ENCODE measurements at regions not wholly inside any gene's neighbourhood (a gene's known extent, or its start where the extent isn't known, plus 50 kb on each side); places are given as distances from the start of the nearest gene placed in this dataset.

DNA sequence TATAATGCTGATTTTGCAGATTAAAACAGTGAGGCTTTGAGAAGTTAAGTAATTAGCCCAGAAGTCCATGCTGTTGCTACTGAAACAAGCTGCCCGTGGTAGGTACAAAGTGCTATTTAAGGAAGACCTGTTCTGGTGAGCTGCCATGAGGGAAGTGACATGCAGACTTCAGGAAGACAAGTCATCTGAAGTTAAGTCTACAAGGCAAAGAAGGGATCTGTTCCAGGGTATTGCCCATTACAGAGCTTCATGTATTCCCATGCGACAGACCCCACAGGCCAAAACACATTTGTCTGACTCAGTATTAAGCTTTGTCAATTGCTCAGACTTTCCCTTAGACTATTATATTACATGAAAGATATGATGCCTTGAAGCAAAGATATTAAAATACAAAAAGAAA, 520.8 kb downstream of the FBXO15 start:
- TF ChIP-seq ESRRA (IDR thresholded peaks at IDR 0.05; ENCODE audit: low read length) = no peak
- no peak for TF ChIP-seq JUND (IDR thresholded peaks at IDR 0.05; ENCODE audit: low read depth, low read length)
- no peak for TF ChIP-seq POLR2A (IDR thresholded peaks at IDR 0.05; ENCODE audit: low read depth, low read length)
- no peak for TF ChIP-seq CTCF (IDR thresholded peaks at IDR 0.05 in 2 of 3, conservative IDR thresholded peaks at IDR 0.05 in 1 of 3; ENCODE audit: control insufficient read depth in 2 of 3, extremely low read depth in 1 of 3, insufficient read depth in 1 of 3, low read depth in 3 of 3, low read length in 3 of 3)
- TF ChIP-seq REST (IDR thresholded peaks at IDR 0.05; ENCODE audit: low read depth, low read length) = no peak
- no peak for TF ChIP-seq SP1 (IDR thresholded peaks at IDR 0.05; ENCODE audit: low read depth, low read length)
- TF ChIP-seq BRCA1 (IDR thresholded peaks at IDR 0.05; ENCODE audit: low read depth, low read length) = no peak
- no peak for TF ChIP-seq EP300 (IDR thresholded peaks at IDR 0.05; ENCODE audit: borderline replicate concordance in 1 of 2, control insufficient read depth in 1 of 2, low read depth in 2 of 2, low read length in 2 of 2)
- TF ChIP-seq, protein P1, sequence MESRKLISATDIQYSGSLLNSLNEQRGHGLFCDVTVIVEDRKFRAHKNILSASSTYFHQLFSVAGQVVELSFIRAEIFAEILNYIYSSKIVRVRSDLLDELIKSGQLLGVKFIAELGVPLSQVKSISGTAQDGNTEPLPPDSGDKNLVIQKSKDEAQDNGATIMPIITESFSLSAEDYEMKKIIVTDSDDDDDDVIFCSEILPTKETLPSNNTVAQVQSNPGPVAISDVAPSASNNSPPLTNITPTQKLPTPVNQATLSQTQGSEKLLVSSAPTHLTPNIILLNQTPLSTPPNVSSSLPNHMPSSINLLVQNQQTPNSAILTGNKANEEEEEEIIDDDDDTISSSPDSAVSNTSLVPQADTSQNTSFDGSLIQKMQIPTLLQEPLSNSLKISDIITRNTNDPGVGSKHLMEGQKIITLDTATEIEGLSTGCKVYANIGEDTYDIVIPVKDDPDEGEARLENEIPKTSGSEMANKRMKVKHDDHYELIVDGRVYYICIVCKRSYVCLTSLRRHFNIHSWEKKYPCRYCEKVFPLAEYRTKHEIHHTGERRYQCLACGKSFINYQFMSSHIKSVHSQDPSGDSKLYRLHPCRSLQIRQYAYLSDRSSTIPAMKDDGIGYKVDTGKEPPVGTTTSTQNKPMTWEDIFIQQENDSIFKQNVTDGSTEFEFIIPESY (IDR thresholded peaks at IDR 0.05) = no peak
- TF ChIP-seq MXI1 (IDR thresholded peaks at IDR 0.05; ENCODE audit: low read depth, low read length) = no peak
- TF ChIP-seq WRNIP1 (IDR thresholded peaks at IDR 0.05; ENCODE audit: borderline replicate concordance, low read depth, low read length) = no peak
